ENCODE measurements at regions not wholly inside any gene's neighbourhood (a gene's known extent, or its start where the extent isn't known, plus 50 kb on each side); places are given as distances from the start of the nearest gene placed in this dataset.

GRCh38 chr4:140236654-140237169 is 82.7 kb upstream of the MAML3 start:
- no peak for TF ChIP-seq SNAI2 (CRISPR knock-in tag; IDR thresholded peaks at IDR 0.05)
- TF ChIP-seq ESRRG (CRISPR knock-in tag; IDR thresholded peaks at IDR 0.05) = no peak
- no peak for TF ChIP-seq ZNF565 (CRISPR knock-in tag; conservative IDR thresholded peaks at IDR 0.05; ENCODE audit: low read depth)
- TF ChIP-seq RARB (CRISPR knock-in tag; IDR thresholded peaks at IDR 0.05) = no peak
- no peak for TF ChIP-seq ARNTL (CRISPR knock-in tag; IDR thresholded peaks at IDR 0.05; ENCODE audit: borderline replicate concordance, low read depth)
- TF ChIP-seq, protein P1, sequence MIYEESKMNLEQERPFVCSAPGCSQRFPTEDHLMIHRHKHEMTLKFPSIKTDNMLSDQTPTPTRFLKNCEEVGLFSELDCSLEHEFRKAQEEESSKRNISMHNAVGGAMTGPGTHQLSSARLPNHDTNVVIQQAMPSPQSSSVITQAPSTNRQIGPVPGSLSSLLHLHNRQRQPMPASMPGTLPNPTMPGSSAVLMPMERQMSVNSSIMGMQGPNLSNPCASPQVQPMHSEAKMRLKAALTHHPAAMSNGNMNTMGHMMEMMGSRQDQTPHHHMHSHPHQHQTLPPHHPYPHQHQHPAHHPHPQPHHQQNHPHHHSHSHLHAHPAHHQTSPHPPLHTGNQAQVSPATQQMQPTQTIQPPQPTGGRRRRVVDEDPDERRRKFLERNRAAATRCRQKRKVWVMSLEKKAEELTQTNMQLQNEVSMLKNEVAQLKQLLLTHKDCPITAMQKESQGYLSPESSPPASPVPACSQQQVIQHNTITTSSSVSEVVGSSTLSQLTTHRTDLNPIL (CRISPR knock-in tag; IDR thresholded peaks at IDR 0.05; ENCODE audit: low read depth) = no peak
- TF ChIP-seq PATZ1 (CRISPR knock-in tag; IDR thresholded peaks at IDR 0.05; ENCODE audit: borderline replicate concordance) = no peak
- no peak for TF ChIP-seq PPARA (CRISPR knock-in tag; IDR thresholded peaks at IDR 0.05; ENCODE audit: borderline replicate concordance)
- TF ChIP-seq ZFP30 (CRISPR knock-in tag; IDR thresholded peaks at IDR 0.05) = no peak
- TF ChIP-seq TOX (CRISPR knock-in tag; IDR thresholded peaks at IDR 0.05; ENCODE audit: borderline replicate concordance) = no peak
- no peak for TF ChIP-seq ZNF70 (CRISPR knock-in tag; IDR thresholded peaks at IDR 0.05)
- TF ChIP-seq BACH2 (CRISPR knock-in tag; IDR thresholded peaks at IDR 0.05; ENCODE audit: borderline replicate concordance) = no peak
